Right atrium auricular region (tissue), 2 donors: ENCODE measurements at regions not wholly inside any gene's neighbourhood (a gene's known extent, or its start where the extent isn't known, plus 50 kb on each side); places are given as distances from the start of the nearest gene placed in this dataset.

Source experiments
- DNase-seq: peaks from one replicate; pipeline ENCODE4 v3.0.0-alpha.2; 2019; ENCODE audit warnings: low spot score
- H3K27ac ChIP-seq, 2 donors: fragments of 200-600 bp; sonication (generic); 1 replicate in 1 of 2; 2 replicates in 1 of 2; pipeline ENCODE4 v1.5.1; 2016 to 2019
- H3K27me3 ChIP-seq, 2 donors: fragments of 200-600 bp; sonication (generic); one replicate each; pipeline versions ENCODE4 v1.5.1 to v1.6.0; 2017 to 2019
- H3K36me3 ChIP-seq: fragments of 200-600 bp; sonication (generic); one replicate; pipeline ENCODE4 v1.5.1; 2016
- H3K4me1 ChIP-seq, 2 donors: fragments of 200-600 bp; sonication (generic); one replicate each; pipeline versions ENCODE4 v1.5.1 to v1.6.0; 2017 to 2019
- H3K4me3 ChIP-seq, 2 donors: fragments of 200-600 bp; sonication (generic); 1 replicate in 1 of 2; 2 replicates in 1 of 2; pipeline ENCODE4 v1.5.1; 2017 to 2019; ENCODE audit warnings: mild to moderate bottlenecking in 1 of 2, moderate library complexity in 1 of 2
- H3K9me3 ChIP-seq, 2 donors: fragments of 200-600 bp; sonication (generic); one replicate each; pipeline ENCODE4 v1.5.1; 2019
- CTCF ChIP-seq, 2 donors: fragments of 200-600 bp; sonication (generic); IDR thresholded peaks; one replicate each; pipeline ENCODE4 v1.5.1; 2019; ENCODE audit warnings: antibody characterized with exemption in 2 of 2

- no peaks in the 10 kb centered on the region for H3K27me3 ChIP-seq
Measured at GRCh38 chr11:130548491-130548833, 100.0 kb downstream of the ADAMTS15 start.

GRCh38 chr11:130549393-130549999, 101.1 kb downstream of the ADAMTS15 start:
- Histone ChIP-seq H3K27ac (no peak overlapping the region), H3K4me1 (peaks cover 0 to 15% of the 10 kb centered on the region in 2 donors), H3K36me3 (no peaks in the 10 kb centered on the region), H3K27me3 (no peaks in the 10 kb centered on the region), H3K4me3 (no peak overlapping the region), H3K9me3 (no peaks in the 10 kb centered on the region)
- no peak for DNase-seq
- no peak for TF ChIP-seq CTCF (IDR thresholded peaks at IDR 0.05)

More at GRCh38 chr11:130548491-130548833, 100.0 kb downstream of the ADAMTS15 start:
- Histone ChIP-seq H3K4me3 (no peak overlapping the region), H3K4me1 (peaks cover 0 to 15% of the 10 kb centered on the region in 2 donors), H3K27ac (no peak overlapping the region), H3K9me3 (no peaks in the 10 kb centered on the region), H3K36me3 (no peaks in the 10 kb centered on the region)
- no peak for DNase-seq
- no peak for TF ChIP-seq CTCF (IDR thresholded peaks at IDR 0.05)

GRCh38 chr11:130550150-130550549, 101.7 kb downstream of the ADAMTS15 start:
- Histone ChIP-seq H3K4me3 (no peak overlapping the region), H3K36me3 (no peaks in the 10 kb centered on the region), H3K27ac (no peak overlapping the region), H3K9me3 (no peaks in the 10 kb centered on the region), H3K27me3 (no peaks in the 10 kb centered on the region), H3K4me1 (peaks cover 0 to 20% of the 10 kb centered on the region in 2 donors)
- DNase-seq: no peak
- no peak for TF ChIP-seq CTCF (IDR thresholded peaks at IDR 0.05)

- H3K36me3 ChIP-seq: no peaks in the 10 kb centered on the region
- no peaks in the 10 kb centered on the region for H3K27me3 ChIP-seq
- peaks cover 0 to 26% of the 10 kb centered on the region in 2 donors for H3K4me1 ChIP-seq
- no peak overlapping the region for H3K4me3 ChIP-seq
- no peak for TF ChIP-seq CTCF (IDR thresholded peaks at IDR 0.05)
- no peaks in the 10 kb centered on the region for H3K9me3 ChIP-seq
- no peak for DNase-seq
- peak overlapping the region; percentile 40 to 44 for H3K27ac ChIP-seq
Measured at GRCh38 chr11:130550984-130551383, 102.5 kb downstream of the ADAMTS15 start.

GRCh38 chr11:130551388-130551787, 102.9 kb downstream of the ADAMTS15 start:
- no peak overlapping the region for H3K4me3 ChIP-seq
- H3K4me1 ChIP-seq: peaks cover 0 to 26% of the 10 kb centered on the region in 2 donors
- DNase-seq: no peak
- no peaks in the 10 kb centered on the region for H3K9me3 ChIP-seq
- no peaks in the 10 kb centered on the region for H3K36me3 ChIP-seq
- H3K27me3 ChIP-seq: no peaks in the 10 kb centered on the region
- no peak for TF ChIP-seq CTCF (IDR thresholded peaks at IDR 0.05)
- peak overlapping the region; percentile 40 to 44 for H3K27ac ChIP-seq

GRCh38 chr11:130553306-130553705, 104.9 kb downstream of the ADAMTS15 start:
- no peaks in the 10 kb centered on the region for H3K9me3 ChIP-seq
- H3K4me1 ChIP-seq: peaks cover 0 to 26% of the 10 kb centered on the region in 2 donors
- no peak overlapping the region for H3K4me3 ChIP-seq
- no peak for DNase-seq
- TF ChIP-seq CTCF (IDR thresholded peaks at IDR 0.05): no peak
- H3K27me3 ChIP-seq: no peaks in the 10 kb centered on the region
- no peak overlapping the region for H3K27ac ChIP-seq
- no peaks in the 10 kb centered on the region for H3K36me3 ChIP-seq
